NCI-H2107 treated with DMSO at 0.1 percent for 48 hours (cell line): ENCODE measurements at regions not wholly inside any gene's neighbourhood (a gene's known extent, or its start where the extent isn't known, plus 50 kb on each side); places are given as distances from the start of the nearest gene placed in this dataset.
A peak's percentile ranks its signal among the peaks of the same experiment; 100 is the strongest.

Experiments used
- DNase-seq: peaks from one replicate; lab custom pipeline; 2025; ENCODE audit not compliant: unreplicated experiment; lab: John Stamatoyannopoulos, UW

- DNase-seq = no peak
Observed at GRCh38 chr21:34192646-34193285, 119.4 kb downstream of the MRPS6 start.

- no peak for DNase-seq
Observed at GRCh38 chr21:34195335-34195734, 122.0 kb downstream of the MRPS6 start.

- no peak for DNase-seq
Observed at GRCh38 chr21:34196996-34197395, 123.6 kb downstream of the MRPS6 start.

- no peak for DNase-seq
Observed at GRCh38 chr21:34197561-34197960, 124.2 kb downstream of the MRPS6 start.

GRCh38 chr21:34198231-34199120, 125.1 kb downstream of the MRPS6 start:
- DNase-seq = no peak

GRCh38 chr21:34199121-34199910, 125.9 kb downstream of the MRPS6 start:
- no peak for DNase-seq

GRCh38 chr21:34200288-34200905, 127.0 kb downstream of the MRPS6 start:
- no peak for DNase-seq

GRCh38 chr21:34201001-34201400, 127.6 kb downstream of the MRPS6 start:
- no peak for DNase-seq

- DNase-seq = no peak
Observed at GRCh38 chr21:34201481-34201858, 128.1 kb downstream of the MRPS6 start.

GRCh38 chr21:34202553-34203372, 129.4 kb downstream of the MRPS6 start:
- no peak for DNase-seq

GRCh38 chr21:34203851-34204420, 130.6 kb downstream of the MRPS6 start:
- peak; percentile 69 for DNase-seq

GRCh38 chr21:34204481-34205439, 131.4 kb downstream of the MRPS6 start:
- DNase-seq = peak; percentile 83

- no peak for DNase-seq
Observed at GRCh38 chr21:34205811-34206571, 132.6 kb downstream of the MRPS6 start.

- no peak for DNase-seq
Observed at GRCh38 chr21:34213959-34214358, 140.6 kb downstream of the MRPS6 start.

GRCh38 chr21:34215501-34215900, 142.1 kb downstream of the MRPS6 start:
- DNase-seq = no peak

- no peak for DNase-seq
Observed at GRCh38 chr21:34215911-34216717, 142.7 kb downstream of the MRPS6 start.

GRCh38 chr21:34216718-34217032, 143.3 kb downstream of the MRPS6 start:
- DNase-seq = no peak
